ENCODE measurements at regions not wholly inside any gene's neighbourhood (a gene's known extent, or its start where the extent isn't known, plus 50 kb on each side); places are given as distances from the start of the nearest gene placed in this dataset.

GRCh38 chr2:3040496-3041140, 337.0 kb downstream of the EIPR1 start (continued):
- no peak for TF ChIP-seq FOSL1 (IDR thresholded peaks at IDR 0.05; ENCODE audit: insufficient read depth, low read depth, low read length)
- TF ChIP-seq SIN3A (conservative IDR thresholded peaks at IDR 0.05 in 1 of 2, IDR thresholded peaks at IDR 0.05 in 1 of 2; ENCODE audit: low read depth in 1 of 2, low read length in 2 of 2) = no peak
- TF ChIP-seq SUZ12 (IDR thresholded peaks at IDR 0.05; ENCODE audit: low read length) = no peak

Measured in H1 (cell line).